ENCODE measurements at regions not wholly inside any gene's neighbourhood (a gene's known extent, or its start where the extent isn't known, plus 50 kb on each side); places are given as distances from the start of the nearest gene placed in this dataset.

GRCh38 chr12:108462686-108463085 lies 52.4 kb upstream of the FICD start:
- no peak for DNase-seq (ENCODE audit: low read depth)

- DNase-seq (ENCODE audit: low read depth): no peak
Measured at GRCh38 chr12:108461058-108461660, 53.9 kb upstream of the FICD start.

- no peak for DNase-seq (ENCODE audit: low read depth)
Measured at GRCh38 chr12:108459149-108459548, 55.9 kb upstream of the FICD start.

GRCh38 chr12:108457734-108458361 lies 57.2 kb upstream of the FICD start:
- no peak for DNase-seq (ENCODE audit: low read depth)

GRCh38 chr12:108457006-108457733 lies 57.9 kb upstream of the FICD start:
- no peak for DNase-seq (ENCODE audit: low read depth)

- no peak for DNase-seq (ENCODE audit: low read depth)
Measured at GRCh38 chr12:108455706-108456105, 59.4 kb upstream of the FICD start.

GRCh38 chr12:108454539-108455139 lies 60.4 kb upstream of the FICD start:
- DNase-seq (ENCODE audit: low read depth): no peak

GRCh38 chr12:108449478-108449877 lies 65.6 kb upstream of the FICD start:
- DNase-seq (ENCODE audit: low read depth): no peak

GRCh38 chr12:108448246-108448645 lies 66.8 kb upstream of the FICD start:
- no peak for DNase-seq (ENCODE audit: low read depth)

GRCh38 chr12:108447168-108447832 lies 67.8 kb upstream of the FICD start:
- DNase-seq (ENCODE audit: low read depth): peak; percentile 31

GRCh38 chr12:108446766-108447165 lies 68.3 kb upstream of the FICD start:
- DNase-seq (ENCODE audit: low read depth): no peak

- no peak for DNase-seq (ENCODE audit: low read depth)
Measured at GRCh38 chr12:108442910-108443309, 72.2 kb upstream of the FICD start.

GRCh38 chr12:108442067-108442466 lies 73.0 kb upstream of the FICD start:
- no peak for DNase-seq (ENCODE audit: low read depth)

- DNase-seq (ENCODE audit: low read depth): no peak
Measured at GRCh38 chr12:108441549-108441948, 73.5 kb upstream of the FICD start.

GRCh38 chr12:108440736-108441135 lies 74.3 kb upstream of the FICD start:
- DNase-seq (ENCODE audit: low read depth): no peak

- no peak for DNase-seq (ENCODE audit: low read depth)
Measured at GRCh38 chr12:108438667-108439066, 76.4 kb upstream of the FICD start.

GRCh38 chr12:108432423-108433121 lies 82.5 kb upstream of the FICD start:
- no peak for DNase-seq (ENCODE audit: low read depth)

GRCh38 chr12:108430926-108431325 lies 84.2 kb upstream of the FICD start:
- no peak for DNase-seq (ENCODE audit: low read depth)

- no peak for DNase-seq (ENCODE audit: low read depth)
Measured at GRCh38 chr12:108430245-108430644, 84.8 kb upstream of the FICD start.

- no peak for DNase-seq (ENCODE audit: low read depth)
Measured at GRCh38 chr12:108425238-108425795, 86.2 kb upstream of the CMKLR1 start.

GRCh38 chr12:108424816-108425215 lies 85.7 kb upstream of the CMKLR1 start:
- DNase-seq (ENCODE audit: low read depth): no peak

GRCh38 chr12:108424026-108424425 lies 84.9 kb upstream of the CMKLR1 start:
- no peak for DNase-seq (ENCODE audit: low read depth)
